ENCODE measurements at regions not wholly inside any gene's neighbourhood (a gene's known extent, or its start where the extent isn't known, plus 50 kb on each side); places are given as distances from the start of the nearest gene placed in this dataset.
A peak's percentile ranks its signal among the peaks of the same experiment; 100 is the strongest.
"Not testable (repeated sequence)": the region's sequence is repeated elsewhere in the genome, so short reads cannot be mapped to it uniquely, and the experiment has no call there.

- DNase-seq = no peak
Observed at GRCh38 chr2:176793792-176794191, 418.8 kb upstream of the HNRNPA3 start.

- no peak for DNase-seq
Observed at GRCh38 chr2:176794392-176794791, 418.2 kb upstream of the HNRNPA3 start.

GRCh38 chr2:176795823-176796222 is 416.8 kb upstream of the HNRNPA3 start:
- no peak for DNase-seq

- not testable (repeated sequence) for DNase-seq
Observed at GRCh38 chr2:176796677-176797076, 415.9 kb upstream of the HNRNPA3 start.

GRCh38 chr2:176804392-176804791 is 408.2 kb upstream of the HNRNPA3 start:
- DNase-seq = no peak

- DNase-seq = no peak
Observed at GRCh38 chr2:176805345-176805744, 407.2 kb upstream of the HNRNPA3 start.

- DNase-seq = peak in 10 of 56 donors; percentile 3 to 36 (median 12)
Observed at GRCh38 chr2:176812246-176812775, 400.3 kb upstream of the HNRNPA3 start.

GRCh38 chr2:176813156-176813555 is 399.4 kb upstream of the HNRNPA3 start:
- DNase-seq = no peak

- DNase-seq = no peak
Observed at GRCh38 chr2:176813621-176814049, 399.0 kb upstream of the HNRNPA3 start.

- no peak for DNase-seq
Observed at GRCh38 chr2:176814274-176814673, 398.3 kb upstream of the HNRNPA3 start.

GRCh38 chr2:176814740-176815367 is 397.7 kb upstream of the HNRNPA3 start:
- DNase-seq = no peak

GRCh38 chr2:176817061-176817565 is 395.5 kb upstream of the HNRNPA3 start:
- DNase-seq = peak in 12 of 56 donors; percentile 1 to 29 (median 13)

GRCh38 chr2:176818076-176818475 is 394.5 kb upstream of the HNRNPA3 start:
- no peak for DNase-seq

GRCh38 chr2:176818617-176819016 is 394.0 kb upstream of the HNRNPA3 start:
- DNase-seq = no peak

- no peak for DNase-seq
Observed at GRCh38 chr2:176819306-176819705, 393.3 kb upstream of the HNRNPA3 start.

GRCh38 chr2:176820371-176820932 is 392.1 kb upstream of the HNRNPA3 start:
- DNase-seq = no peak

- DNase-seq = no peak
Observed at GRCh38 chr2:176821350-176821749, 391.2 kb upstream of the HNRNPA3 start.

- DNase-seq = no peak
Observed at GRCh38 chr2:176822060-176822459, 390.5 kb upstream of the HNRNPA3 start.

GRCh38 chr2:176826356-176826755 is 386.2 kb upstream of the HNRNPA3 start:
- no peak for DNase-seq

- DNase-seq = no peak
Observed at GRCh38 chr2:176826984-176827668, 385.5 kb upstream of the HNRNPA3 start.

- DNase-seq = no peak
Observed at GRCh38 chr2:176830362-176830761, 382.2 kb upstream of the HNRNPA3 start.

GRCh38 chr2:176832086-176832485 is 380.5 kb upstream of the HNRNPA3 start:
- DNase-seq = no peak
